ENCODE measurements at regions not wholly inside any gene's neighbourhood (a gene's known extent, or its start where the extent isn't known, plus 50 kb on each side); places are given as distances from the start of the nearest gene placed in this dataset.
"Not testable (repeated sequence)": the region's sequence is repeated elsewhere in the genome, so short reads cannot be mapped to it uniquely, and the experiment has no call there.

- not testable (repeated sequence) for H2BK5ac ChIP-seq (ENCODE audit: insufficient read length, low read length); H2BK120ac ChIP-seq (ENCODE audit: low read depth, low read length, poor library complexity, severe bottlenecking); H3T11ph ChIP-seq (ENCODE audit: low read length); H2AFZ ChIP-seq (ENCODE audit: low read length); H3K23ac ChIP-seq (ENCODE audit: insufficient read length, low read depth, low read length); H3K36me3 Mint-ChIP-seq (ENCODE audit: insufficient read depth in 1 of 3, low read depth in 3 of 3); H4K8ac ChIP-seq (replicated peaks; ENCODE audit: insufficient read length, low read depth, low read length); H4K5ac ChIP-seq (ENCODE audit: insufficient read length, low read depth, low read length); H3K4me3 Mint-ChIP-seq; H4K91ac ChIP-seq (ENCODE audit: insufficient read length, low read depth, low read length); DNase-seq; H3K4me1 Mint-ChIP-seq; H3K9me3 Mint-ChIP-seq; H2BK12ac ChIP-seq (ENCODE audit: insufficient read length, low read depth, low read length); H3K27ac ChIP-seq (ENCODE audit: insufficient read length, low read depth, low read length); H3K23me2 ChIP-seq (ENCODE audit: insufficient read length, low read depth, low read length, poor library complexity, severe bottlenecking); H3K14ac ChIP-seq (ENCODE audit: insufficient read depth, low read length); H3K4ac ChIP-seq (ENCODE audit: low read depth, low read length); H2BK15ac ChIP-seq (ENCODE audit: low read depth, low read length); H3K79me1 ChIP-seq (ENCODE audit: insufficient read depth, low read depth, low read length, poor library complexity, severe bottlenecking); H3K27me3 ChIP-seq (ENCODE audit: insufficient read depth, low read length); H4K20me1 ChIP-seq (ENCODE audit: control insufficient read depth, insufficient read depth, insufficient read length); H3K4me2 ChIP-seq (ENCODE audit: insufficient read depth, insufficient read length, low read length); H3K56ac ChIP-seq (ENCODE audit: insufficient read length, low read depth, low read length); H3K9me3 ChIP-seq (ENCODE audit: control insufficient read depth, low read depth, low read length); H2BK20ac ChIP-seq (ENCODE audit: low read depth, low read length, poor library complexity, severe bottlenecking); H3K9ac ChIP-seq (ENCODE audit: extremely low read depth, insufficient read length, low read length); H3K79me2 ChIP-seq (ENCODE audit: insufficient read depth, low read length); H3K18ac ChIP-seq (ENCODE audit: insufficient read length, low read depth, low read length); H3K4me1 ChIP-seq (ENCODE audit: insufficient read depth, low read length); H2AK5ac ChIP-seq (ENCODE audit: insufficient read length, low read length); H3K27ac Mint-ChIP-seq; H3K27me3 Mint-ChIP-seq (ENCODE audit: low read depth)
- no CpG with 5 or more reads among the region's 13 CpGs for WGBS (ENCODE audit: extremely low coverage, insufficient read length, low lambda C conversion rate)
These were observed 266.0 kb downstream of the OR4F29 start for GRCh38 chr1:185526-185925.

GRCh38 chr1:184336-184686 is 267.2 kb downstream of the OR4F29 start:
- not testable (repeated sequence) for H3K23me2 ChIP-seq (ENCODE audit: insufficient read length, low read depth, low read length, poor library complexity, severe bottlenecking); H4K20me1 ChIP-seq (ENCODE audit: control insufficient read depth, insufficient read depth, insufficient read length); H3K79me1 ChIP-seq (ENCODE audit: insufficient read depth, low read depth, low read length, poor library complexity, severe bottlenecking); H3K14ac ChIP-seq (ENCODE audit: insufficient read depth, low read length); H4K5ac ChIP-seq (ENCODE audit: insufficient read length, low read depth, low read length); H3K23ac ChIP-seq (ENCODE audit: insufficient read length, low read depth, low read length); H4K8ac ChIP-seq (replicated peaks; ENCODE audit: insufficient read length, low read depth, low read length); H3T11ph ChIP-seq (ENCODE audit: low read length); H4K91ac ChIP-seq (ENCODE audit: insufficient read length, low read depth, low read length); H3K36me3 Mint-ChIP-seq (ENCODE audit: insufficient read depth in 1 of 3, low read depth in 3 of 3); H3K27ac Mint-ChIP-seq; H3K18ac ChIP-seq (ENCODE audit: insufficient read length, low read depth, low read length); H3K4me2 ChIP-seq (ENCODE audit: insufficient read depth, insufficient read length, low read length); H2AFZ ChIP-seq (ENCODE audit: low read length); H3K4ac ChIP-seq (ENCODE audit: low read depth, low read length); H3K9me3 ChIP-seq (ENCODE audit: control insufficient read depth, low read depth, low read length); H3K79me2 ChIP-seq (ENCODE audit: insufficient read depth, low read length); H3K4me1 Mint-ChIP-seq; H3K9ac ChIP-seq (ENCODE audit: extremely low read depth, insufficient read length, low read length); H2BK120ac ChIP-seq (ENCODE audit: low read depth, low read length, poor library complexity, severe bottlenecking); H3K9me3 Mint-ChIP-seq; H2AK5ac ChIP-seq (ENCODE audit: insufficient read length, low read length); H3K4me1 ChIP-seq (ENCODE audit: insufficient read depth, low read length); H3K56ac ChIP-seq (ENCODE audit: insufficient read length, low read depth, low read length); H2BK12ac ChIP-seq (ENCODE audit: insufficient read length, low read depth, low read length); DNase-seq; H3K4me3 Mint-ChIP-seq; H2BK15ac ChIP-seq (ENCODE audit: low read depth, low read length); H3K27me3 Mint-ChIP-seq (ENCODE audit: low read depth); H3K27me3 ChIP-seq (ENCODE audit: insufficient read depth, low read length); H3K27ac ChIP-seq (ENCODE audit: insufficient read length, low read depth, low read length); H2BK5ac ChIP-seq (ENCODE audit: insufficient read length, low read length); H2BK20ac ChIP-seq (ENCODE audit: low read depth, low read length, poor library complexity, severe bottlenecking)
- no CpG with 5 or more reads among the region's 3 CpGs for WGBS (ENCODE audit: extremely low coverage, insufficient read length, low lambda C conversion rate)

Measured in H9 (cell line).